ENCODE measurements at regions not wholly inside any gene's neighbourhood (a gene's known extent, or its start where the extent isn't known, plus 50 kb on each side); places are given as distances from the start of the nearest gene placed in this dataset.

DNA sequence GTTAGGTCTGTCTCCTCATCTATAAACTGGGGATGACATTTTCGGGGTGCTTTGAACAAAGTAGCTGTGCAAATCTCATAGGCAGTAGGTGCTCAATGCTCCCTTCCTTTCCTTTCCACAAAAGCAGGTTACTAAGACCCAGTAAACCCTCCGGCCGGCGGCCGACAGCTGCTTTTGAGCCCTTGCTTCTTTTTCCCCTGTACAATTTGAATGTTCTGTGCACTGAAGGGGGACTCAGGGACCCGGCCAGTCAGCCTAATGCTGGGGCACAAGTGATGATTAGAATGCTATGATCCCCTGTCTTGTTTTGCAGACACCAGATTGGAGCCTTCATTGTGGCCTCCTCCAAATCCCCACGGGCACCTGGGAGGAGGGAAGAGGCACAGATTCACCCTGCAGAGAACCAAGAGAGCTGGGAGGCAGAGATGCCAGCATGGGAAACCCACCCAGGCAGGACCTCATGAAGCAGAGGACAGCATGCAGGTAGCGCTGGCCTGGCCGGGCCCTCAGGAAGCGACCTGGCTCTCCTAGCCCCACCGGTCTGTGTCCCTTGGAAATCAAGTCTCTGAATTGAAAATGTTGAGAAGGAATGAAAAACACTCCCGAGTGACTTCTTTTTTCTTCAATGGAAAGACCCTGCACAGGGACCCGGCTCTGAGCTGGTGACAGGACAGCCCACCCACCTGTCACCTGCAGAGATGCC is 128.6 kb upstream of the HDAC4 start:
- DNase-seq (ENCODE audit: extremely low read depth in 1 of 2, low read depth in 1 of 2): no peak

DNA sequence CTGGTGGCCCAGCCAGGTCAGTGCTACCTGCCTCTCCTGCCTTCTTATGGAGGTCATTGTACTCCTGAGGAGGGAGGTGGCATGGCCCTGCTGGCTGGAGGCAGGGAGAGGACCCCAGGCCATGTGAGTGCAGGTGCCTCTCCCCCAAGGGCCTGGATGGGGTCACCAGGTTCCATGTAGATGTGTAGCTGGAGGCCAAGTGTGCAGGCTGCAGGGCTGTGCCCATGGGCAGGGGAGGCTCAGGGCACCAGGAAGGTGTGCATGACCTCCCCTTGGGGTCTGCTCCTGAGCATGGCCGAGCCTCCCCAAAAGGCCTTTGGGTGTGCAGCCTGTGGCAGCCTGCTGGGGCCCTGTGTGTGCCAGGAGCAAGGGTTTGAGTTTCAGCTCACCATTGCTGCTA is 128.1 kb upstream of the HDAC4 start:
- no peak for DNase-seq (ENCODE audit: extremely low read depth in 1 of 2, low read depth in 1 of 2)

DNA sequence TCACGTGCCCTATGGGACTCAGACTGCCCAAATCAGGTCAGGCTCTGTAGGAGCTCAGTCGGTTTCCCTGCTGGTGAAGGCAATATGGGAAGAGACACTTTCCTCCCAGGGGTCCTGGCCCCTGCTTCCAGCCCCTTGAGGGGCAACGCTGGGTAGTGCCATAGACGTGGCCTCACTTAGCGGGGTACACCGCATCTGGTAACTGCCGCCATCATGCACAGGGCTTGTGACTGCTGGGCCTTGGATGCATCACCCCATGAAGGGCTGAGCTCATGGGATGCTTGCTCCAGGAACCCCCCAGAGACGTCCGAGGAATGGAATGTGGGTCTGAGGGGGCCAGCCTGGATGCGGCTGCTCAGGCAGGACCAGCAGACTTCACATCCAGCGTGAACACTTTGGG is 127.3 kb upstream of the HDAC4 start:
- no peak for DNase-seq (ENCODE audit: extremely low read depth in 1 of 2, low read depth in 1 of 2)

DNA sequence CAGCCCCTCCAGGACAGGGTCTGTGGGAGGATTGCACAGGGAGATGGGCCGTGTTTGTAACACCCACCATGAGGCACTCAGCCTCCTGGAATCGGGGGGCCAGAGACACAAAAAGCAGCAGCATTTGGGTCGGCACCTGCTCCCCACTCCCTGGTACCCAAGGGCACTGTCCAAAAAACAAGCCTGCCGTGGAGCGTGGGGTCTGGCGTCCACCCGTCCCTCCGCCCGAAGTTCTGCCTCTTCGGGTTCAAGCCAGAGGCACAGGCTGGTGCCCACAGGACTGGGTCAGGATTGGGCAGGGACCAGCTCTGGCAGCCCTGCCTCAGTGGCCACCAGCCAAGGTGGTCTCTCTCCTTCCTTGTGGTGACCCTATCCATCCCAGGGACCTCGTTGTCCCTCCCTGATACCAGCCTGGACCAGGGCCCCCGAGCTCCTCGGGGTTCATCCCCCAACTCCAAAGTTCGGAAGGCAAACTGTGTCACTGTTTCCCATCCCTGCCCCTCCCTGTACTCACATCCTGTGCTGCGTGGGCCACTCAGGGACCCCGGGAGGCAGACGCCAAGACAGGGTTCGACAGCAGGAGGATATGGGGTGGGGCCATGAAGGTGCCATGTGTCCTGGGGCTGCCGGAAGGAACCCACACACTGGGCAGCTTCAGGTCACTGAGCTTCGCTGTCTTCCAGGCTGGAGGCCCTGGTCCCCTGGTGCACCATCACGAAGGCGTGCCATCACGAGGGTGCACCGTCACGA is 126.0 kb upstream of the HDAC4 start:
- DNase-seq (ENCODE audit: extremely low read depth in 1 of 2, low read depth in 1 of 2): no peak

DNA sequence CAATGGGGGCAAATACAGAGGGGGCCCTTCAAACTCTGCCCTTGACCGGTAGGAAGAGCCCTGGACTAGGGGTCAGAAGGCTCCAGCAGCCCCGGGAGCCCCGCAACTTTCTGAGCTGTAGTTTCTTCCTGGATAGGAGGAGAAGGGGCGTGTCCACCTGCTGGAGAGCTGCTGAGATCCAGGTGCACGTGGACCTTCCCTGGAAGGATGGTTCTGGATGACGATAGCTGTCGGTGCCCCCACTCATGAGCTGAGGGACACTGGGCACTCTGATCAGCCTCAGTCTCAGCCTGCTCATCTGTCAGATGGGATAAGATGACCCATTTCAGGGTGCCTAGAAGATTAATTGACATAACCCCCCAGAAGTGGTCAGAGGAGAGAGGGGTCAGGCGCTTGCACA is 125.2 kb upstream of the HDAC4 start:
- no peak for DNase-seq (ENCODE audit: extremely low read depth in 1 of 2, low read depth in 1 of 2)

DNA sequence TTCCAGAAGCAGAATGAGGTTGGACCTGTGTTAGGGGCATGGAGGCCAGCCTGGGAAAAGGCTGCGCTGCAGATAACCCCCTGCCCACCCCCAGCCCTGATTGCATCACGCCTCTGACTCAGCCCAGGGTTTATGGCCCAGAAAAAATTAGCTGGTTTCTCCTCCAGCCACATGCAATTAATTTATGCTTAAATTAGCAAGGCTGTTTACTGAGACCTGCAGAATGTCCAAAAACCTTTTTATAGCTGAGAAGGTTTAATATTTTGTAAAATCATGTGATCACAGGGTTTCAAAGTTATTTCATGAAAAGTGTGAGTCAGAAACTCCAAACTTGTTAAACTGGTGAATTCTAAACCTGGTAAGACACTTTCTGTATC is 123.1 kb upstream of the HDAC4 start:
- no peak for DNase-seq (ENCODE audit: extremely low read depth in 1 of 2, low read depth in 1 of 2)

DNA sequence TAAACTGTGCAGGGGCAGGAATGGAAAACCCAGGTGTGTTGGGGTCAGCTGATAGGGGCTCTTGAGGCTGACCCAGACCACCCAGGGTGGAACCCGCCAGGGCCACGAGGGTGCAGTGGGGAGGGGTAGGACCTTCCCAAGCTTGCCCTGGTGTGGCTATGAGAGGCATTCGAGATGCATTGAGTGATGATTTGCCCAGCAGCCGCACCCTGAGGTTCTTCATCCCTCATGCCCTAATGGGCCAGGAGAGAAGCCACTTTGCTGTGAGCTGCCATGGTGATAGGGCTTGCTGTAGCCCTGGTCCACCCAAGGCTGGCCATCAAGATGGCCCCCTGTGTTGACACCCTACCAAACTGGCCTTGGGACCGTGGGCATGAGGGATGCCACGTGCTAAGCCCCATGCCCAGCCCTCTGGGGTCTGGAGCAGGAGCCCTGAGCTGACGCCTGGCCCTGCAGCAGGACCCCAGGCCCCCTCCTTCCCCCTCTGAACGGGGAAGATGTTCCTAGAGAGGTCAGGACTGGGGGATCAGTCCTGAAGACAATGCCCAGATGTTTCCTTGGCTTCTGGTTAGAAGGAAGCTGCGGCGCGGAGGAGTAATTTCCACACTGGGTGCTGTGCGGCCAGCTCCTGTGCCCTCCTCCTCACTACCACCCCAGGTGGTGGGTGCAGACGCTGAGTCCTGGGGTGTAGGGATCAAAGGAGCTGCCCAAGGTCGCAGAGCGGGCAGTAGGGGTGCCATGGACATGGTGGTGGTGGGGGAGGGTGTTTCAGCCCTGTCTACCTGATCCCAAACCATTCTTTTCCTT is 122.5 kb upstream of the HDAC4 start:
- no peak for DNase-seq (ENCODE audit: extremely low read depth in 1 of 2, low read depth in 1 of 2)

DNA sequence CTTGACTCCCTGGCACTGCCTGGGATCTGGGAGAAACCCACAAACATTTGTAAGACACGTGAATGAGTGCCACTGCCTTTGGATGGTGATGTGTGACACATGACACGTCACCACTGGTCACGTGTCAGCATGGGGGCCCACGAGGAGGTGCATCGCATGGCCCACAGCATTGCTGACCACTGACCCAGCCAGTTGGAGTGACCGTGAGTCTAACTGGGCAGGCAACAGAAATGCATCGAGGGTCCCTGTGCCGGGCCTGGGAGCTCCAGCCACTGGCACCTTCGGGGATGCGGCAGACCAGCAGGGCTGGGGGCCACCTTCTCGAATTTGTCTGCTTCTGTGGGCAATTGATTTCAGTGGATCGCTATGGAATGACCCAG is 121.9 kb upstream of the HDAC4 start:
- no peak for DNase-seq (ENCODE audit: extremely low read depth in 1 of 2, low read depth in 1 of 2)

DNA sequence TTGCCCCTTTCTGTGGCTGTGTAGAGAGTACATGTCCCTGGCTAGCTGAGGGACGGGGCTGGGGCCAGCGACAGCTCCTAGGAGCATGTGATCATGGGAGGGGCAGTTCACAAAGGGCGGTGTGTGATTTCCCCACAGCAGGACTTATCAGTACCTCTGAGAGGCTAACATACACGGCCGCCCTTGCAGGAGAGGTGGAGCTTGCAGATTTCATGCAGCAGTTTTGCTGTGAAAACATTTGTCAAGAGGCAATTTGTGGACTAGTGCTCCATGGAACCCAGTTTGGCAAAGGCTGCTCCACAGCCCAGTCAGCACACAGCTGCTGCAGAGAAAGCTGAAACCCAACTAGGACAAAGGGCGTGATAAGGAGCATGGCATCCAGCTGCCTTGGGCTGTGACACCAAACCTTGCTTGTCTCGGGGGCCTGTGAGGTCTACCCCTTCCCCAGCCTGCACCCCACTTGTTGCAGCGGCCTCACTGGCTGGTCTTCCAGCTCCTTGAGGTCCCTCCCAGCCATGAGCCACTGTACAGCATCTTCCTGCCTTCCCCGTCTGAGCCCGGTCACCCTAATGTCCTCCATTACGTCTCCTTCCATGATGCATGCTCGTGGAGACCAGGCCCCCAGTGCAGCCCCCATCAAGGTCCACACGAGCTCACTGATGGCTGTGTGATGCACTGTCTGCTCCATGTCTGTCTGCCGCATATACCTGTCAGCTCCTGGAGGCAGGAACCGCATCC is 121.4 kb upstream of the HDAC4 start:
- DNase-seq (ENCODE audit: extremely low read depth in 1 of 2, low read depth in 1 of 2): no peak

DNA sequence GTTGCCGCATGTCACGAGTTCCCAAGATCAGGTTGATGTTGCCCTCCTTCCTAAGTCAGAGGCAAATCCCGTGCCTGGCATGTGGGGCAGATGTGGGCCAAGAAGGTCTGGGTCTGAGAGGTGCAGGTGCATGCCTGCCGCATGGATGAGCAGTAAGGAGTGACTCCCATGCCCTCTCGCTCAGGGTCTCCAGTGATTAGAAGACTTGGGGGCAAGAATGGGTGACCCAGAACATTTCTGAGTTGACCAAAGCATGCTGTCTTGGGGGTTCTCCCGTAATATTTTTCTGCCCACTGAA is 120.6 kb upstream of the HDAC4 start:
- DNase-seq (ENCODE audit: extremely low read depth in 1 of 2, low read depth in 1 of 2): no peak

DNA sequence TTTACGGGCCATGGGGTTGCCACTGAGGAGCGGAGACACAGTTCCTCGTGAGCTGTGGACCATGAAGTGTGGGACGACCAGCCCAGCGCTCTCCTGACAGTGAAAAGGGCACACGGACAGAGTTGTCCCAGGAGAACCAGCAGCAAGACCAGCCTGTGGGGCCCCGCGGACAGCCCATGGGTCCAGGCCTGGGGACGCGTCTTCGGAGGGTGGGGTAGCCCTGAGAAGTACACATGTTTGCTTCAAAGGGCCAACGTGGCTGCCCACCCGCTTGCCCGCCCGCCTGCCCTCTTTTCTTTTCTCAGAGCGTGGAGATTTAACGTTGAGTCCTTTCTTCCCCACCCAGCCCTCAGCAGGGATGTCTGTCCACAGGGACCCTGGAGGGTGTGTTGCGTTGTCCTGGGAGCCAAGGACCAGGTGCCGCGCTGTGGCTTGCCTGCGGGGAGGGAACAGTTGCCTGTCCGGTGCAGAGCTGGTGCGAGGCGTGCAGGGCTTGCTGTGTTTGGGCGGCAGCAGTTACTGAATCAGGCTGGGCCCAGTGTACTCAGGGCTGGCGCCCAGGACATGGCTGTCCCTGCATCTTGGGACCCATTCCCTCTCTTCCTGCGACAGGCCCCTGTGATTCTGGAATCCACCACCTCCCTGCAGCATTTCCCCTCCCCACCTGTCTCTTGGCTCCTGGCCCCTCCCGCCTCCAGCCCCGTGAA is 120.1 kb upstream of the HDAC4 start:
- no peak for DNase-seq (ENCODE audit: extremely low read depth in 1 of 2, low read depth in 1 of 2)

DNA sequence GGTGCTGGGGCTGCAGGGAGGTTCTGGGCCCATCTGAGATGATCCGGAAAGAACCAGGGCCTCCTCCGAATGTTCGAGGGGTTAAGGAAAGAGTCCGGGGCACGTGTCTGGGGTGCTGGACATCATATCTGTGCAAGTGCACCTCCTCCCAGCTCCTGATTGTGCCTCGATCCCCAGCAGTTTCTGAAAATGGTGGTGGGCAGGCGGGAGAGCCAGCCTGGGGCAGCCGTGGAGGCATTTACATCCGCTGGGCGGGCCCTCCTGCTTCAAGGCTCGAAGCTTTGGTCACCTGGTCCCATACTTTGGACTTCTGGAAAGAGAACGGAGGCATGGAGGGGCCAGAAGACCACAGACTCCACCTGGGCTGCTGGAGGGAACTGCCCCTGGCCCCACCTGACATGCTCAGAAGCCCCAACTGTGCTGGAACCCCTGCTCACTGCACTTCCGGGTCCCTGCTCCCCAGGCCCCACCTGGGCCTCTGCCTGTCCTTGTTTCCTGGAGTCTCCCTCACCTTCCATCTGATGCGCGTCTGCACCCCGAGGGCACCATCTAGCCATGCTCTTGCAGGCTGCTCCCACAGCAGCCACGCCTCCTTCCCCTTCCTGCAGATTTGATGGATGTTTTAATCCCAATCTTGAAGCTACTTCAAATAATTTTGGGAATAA is 119.2 kb upstream of the HDAC4 start:
- no peak for DNase-seq (ENCODE audit: extremely low read depth in 1 of 2, low read depth in 1 of 2)

DNA sequence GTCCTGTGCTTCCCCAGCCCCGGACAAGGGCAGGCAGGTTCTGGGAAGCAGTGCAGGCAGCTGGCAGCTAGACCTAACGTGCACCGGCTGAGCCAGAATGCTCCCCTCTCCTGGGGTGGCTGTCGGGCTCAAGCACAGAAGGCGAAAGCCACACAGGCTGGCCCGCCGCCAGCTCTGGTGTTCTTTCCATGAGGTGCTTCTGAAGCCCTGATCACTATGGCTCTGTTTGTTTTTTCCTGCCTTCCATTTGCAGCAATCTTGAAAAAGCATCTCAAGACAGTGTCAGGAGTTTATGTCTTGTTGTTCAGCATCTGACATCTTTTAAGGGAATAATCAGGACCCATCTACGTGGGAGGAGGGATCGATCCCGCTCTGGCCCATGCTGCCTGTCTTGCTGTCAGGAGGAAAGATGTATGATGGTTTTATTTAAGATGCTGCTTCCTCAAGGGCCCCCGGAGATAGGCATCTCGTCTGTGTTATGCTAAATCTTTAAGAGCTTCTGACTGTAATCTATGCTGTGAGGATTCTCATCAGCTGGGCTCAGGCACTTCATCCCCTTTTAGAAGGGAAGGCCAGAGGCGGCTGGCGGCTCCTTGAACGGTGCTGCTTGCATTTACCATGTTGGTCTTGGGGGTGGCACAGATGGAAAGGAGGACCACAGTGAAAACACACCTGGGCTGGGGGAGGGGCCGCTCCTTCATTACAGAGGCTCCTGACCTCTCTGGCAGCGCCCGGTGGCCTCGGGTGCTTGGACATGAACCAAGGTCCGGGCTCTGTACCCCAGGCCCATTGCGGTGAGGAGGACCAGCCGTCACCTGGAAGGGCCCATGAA is 118.5 kb upstream of the HDAC4 start:
- no peak for DNase-seq (ENCODE audit: extremely low read depth in 1 of 2, low read depth in 1 of 2)

DNA sequence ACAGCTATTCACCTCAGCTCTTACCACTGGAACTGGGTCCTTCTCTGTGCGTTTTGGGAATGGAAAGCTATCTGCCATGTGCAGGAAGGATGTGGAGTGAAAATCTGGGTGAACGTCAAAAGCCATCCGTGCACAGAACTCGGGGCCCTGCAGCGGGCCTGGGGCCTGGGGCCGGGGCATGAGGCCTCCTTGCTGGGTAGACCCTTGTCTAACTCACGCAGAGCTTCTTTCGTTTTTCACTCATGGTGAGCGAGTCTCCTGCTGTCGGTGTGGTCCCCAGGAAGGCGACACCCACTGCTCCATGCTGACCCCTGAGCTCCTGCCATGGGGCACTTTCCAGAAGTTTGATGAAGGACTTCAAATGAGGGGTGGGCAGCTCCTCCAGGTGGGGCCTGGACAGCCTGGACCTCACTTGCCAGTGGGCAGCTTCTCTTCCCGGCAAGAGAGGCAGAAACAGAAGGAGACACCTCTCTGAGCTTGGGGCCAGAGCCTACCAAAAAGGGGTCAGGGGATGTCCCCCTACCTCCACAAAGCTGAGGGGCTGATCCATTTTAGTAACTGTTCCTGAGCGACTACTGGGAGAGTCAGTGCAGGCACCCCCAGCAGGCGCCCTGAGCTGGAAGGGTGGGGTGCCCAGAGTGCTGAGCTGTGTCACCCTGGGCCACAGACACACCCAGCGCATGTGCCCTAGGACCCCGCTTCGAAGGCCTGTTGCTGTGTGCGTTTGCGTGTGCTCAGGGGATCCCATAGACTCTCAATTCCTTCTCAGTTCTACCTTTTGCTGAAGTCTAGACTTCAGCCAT is 117.7 kb upstream of the HDAC4 start:
- DNase-seq (ENCODE audit: extremely low read depth in 1 of 2, low read depth in 1 of 2): no peak

DNA sequence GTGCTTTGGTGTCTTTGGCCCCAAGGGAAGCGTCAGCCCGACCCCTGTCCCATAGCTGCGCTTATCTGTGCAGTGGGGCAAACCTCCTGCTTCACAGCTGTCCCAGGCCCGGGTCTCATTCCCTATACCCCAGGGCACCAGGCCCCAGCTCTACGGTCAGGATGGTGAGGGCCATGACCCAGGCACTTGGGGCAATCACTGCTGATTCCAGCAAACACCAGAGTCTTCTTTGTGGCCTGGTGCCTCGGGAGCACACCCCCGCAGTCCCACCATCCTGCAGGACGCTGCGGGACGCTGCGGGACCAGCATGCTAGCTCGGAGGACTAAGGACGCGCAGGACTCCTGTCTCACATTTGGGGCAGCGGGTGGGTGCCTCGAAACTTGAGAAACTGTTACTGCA is 116.9 kb upstream of the HDAC4 start:
- no peak for DNase-seq (ENCODE audit: extremely low read depth in 1 of 2, low read depth in 1 of 2)

DNA sequence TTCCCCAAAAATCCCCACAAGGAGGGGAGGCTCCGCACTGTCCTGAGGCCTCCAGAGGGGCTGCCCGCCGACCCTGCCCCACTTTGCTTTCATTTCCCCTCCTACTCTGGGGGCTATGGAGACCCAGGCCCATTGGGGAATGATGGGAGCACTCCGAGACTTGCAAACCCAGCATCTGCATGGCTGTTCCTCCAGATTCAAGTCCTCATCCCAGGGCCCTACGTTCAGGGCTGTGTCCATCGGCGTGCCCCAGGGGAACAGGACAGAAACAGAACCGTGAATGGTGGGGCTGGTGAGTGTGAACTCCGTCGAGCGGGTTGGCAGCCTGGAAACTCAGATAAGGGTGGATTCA is 116.1 kb upstream of the HDAC4 start:
- DNase-seq (ENCODE audit: extremely low read depth in 1 of 2, low read depth in 1 of 2): no peak

DNA sequence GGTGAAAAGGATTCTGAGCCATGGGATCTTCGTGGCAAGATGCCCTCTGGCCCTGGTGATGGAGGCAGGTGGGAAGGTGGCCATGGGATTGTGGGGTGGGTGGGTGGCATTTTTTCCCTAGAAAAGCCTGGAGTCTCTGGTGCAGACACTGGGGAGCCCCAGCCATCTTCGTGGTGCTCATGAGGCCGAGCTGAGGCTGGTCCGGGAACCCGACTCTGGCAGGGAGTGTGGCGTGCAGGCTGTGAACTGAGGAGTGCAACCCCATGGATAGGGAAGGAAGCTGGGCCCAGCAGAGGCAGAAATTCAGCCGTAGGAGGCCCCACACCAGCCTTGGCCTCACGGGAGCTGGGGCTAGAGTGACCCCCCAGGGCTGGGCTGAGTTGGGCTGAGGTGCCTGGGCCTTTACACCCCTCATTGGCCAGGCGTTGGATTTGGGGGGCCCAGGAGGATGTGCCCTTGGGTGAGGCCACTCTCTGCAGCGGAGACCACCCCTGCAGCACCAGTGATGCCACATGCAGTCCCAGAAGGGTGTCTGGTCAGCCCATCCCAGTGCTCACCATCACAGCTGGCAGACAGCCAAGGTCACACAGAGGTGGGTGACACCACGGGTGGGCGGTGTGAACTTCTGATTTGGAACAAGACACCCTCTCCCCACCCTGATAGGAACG is 115.6 kb upstream of the HDAC4 start:
- DNase-seq (ENCODE audit: extremely low read depth in 1 of 2, low read depth in 1 of 2): no peak

Measured in activated CD8-positive, alpha-beta memory T cell treated with anti-CD3 and anti-CD28 coated beads for 1 hour (primary cell).